Transverse colon (tissue), 3 donors: ENCODE measurements at regions not wholly inside any gene's neighbourhood (a gene's known extent, or its start where the extent isn't known, plus 50 kb on each side); places are given as distances from the start of the nearest gene placed in this dataset.

Experiments used
- POLR2A ChIP-seq: fragments of 450-650 bp; IDR thresholded peaks from one replicate; pipeline ENCODE4 v1.6.1; 2016; ENCODE audit warnings: antibody characterized with exemption, mild to moderate bottlenecking, moderate library complexity
- POLR2AphosphoS5 ChIP-seq, 3 donors: sonication (generic); formaldehyde crosslinking; IDR thresholded peaks; one replicate each; pipeline ENCODE4 v1.6.1; 2016; ENCODE audit warnings: antibody characterized with exemption in 3 of 3

DNA sequence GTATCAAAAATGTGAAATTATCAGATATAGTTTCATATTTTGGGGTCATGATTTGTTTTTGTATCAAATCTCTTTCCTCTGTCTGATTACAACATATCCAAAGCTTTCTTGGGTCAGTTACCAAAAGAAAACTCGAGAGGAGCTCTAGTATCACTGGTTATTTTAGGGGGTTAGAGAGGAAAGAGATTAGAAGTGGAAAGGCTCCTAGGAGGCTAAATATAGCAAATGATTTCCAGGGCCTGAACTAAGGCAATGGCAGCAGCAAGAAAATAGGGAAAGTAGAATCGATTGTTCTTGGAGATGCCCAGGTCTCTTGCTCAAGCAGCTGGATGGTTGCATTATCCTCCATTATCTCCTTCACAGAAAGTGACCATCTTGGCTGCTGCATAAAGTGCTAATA, 72.9 kb downstream of the NHLRC3 start:
- no peak for TF ChIP-seq POLR2A
- no peak for TF ChIP-seq POLR2AphosphoS5 (IDR thresholded peaks at IDR 0.05)
